Stomach (tissue), 8 donors: ENCODE measurements at regions not wholly inside any gene's neighbourhood (a gene's known extent, or its start where the extent isn't known, plus 50 kb on each side); places are given as distances from the start of the nearest gene placed in this dataset.

Source experiments
- DNase-seq, 2 donors: peaks; one replicate each; pipeline versions ENCODE4 v3.0.0 to v3.0.0-alpha.2; 2013 to 2019
- H3K27ac ChIP-seq, 5 donors: fragments of 200-600 bp in 4 of 5; sonication (generic) in 4 of 5; one replicate each; pipeline ENCODE4 v1.5.1; 2013 to 2019; ENCODE audit warnings: mild to moderate bottlenecking in 1 of 5, moderate library complexity in 1 of 5
- H3K27me3 ChIP-seq, 3 donors: fragments of 200-600 bp; sonication (generic); one replicate each; pipeline ENCODE4 v1.5.1; 2017 to 2019; ENCODE audit warnings: mixed run types in 1 of 3
- H3K36me3 ChIP-seq, 4 donors: fragments of 200-600 bp; sonication (generic); 1 replicate in 3 of 4; 2 replicates in 1 of 4; pipeline ENCODE4 v1.5.1; 2016 to 2019
- H3K4me1 ChIP-seq, 4 donors: fragments of 200-600 bp; sonication (generic); one replicate each; pipeline ENCODE4 v1.5.1; 2016 to 2019
- H3K4me3 ChIP-seq, 4 donors: fragments of 200-600 bp; sonication (generic) in 3 of 4; one replicate each; pipeline ENCODE4 v1.5.1; 2016 to 2019; ENCODE audit warnings: mild to moderate bottlenecking in 1 of 4
- H3K9me3 ChIP-seq, 4 donors: fragments of 200-600 bp; sonication (generic); one replicate each; pipeline ENCODE4 v1.5.1; 2016 to 2019
- CTCF ChIP-seq, 7 experiments: fragments of 450-650 bp in 4 of 7; fragments of 200-600 bp in 3 of 7; sonication (generic) in 3 of 7; IDR thresholded peaks; one replicate each; pipeline ENCODE4 v1.5.1; 2016 to 2019; ENCODE audit warnings: antibody characterized with exemption in 7 of 7, control low read depth in 2 of 7, mild to moderate bottlenecking in 1 of 7
- EP300 ChIP-seq: sonication (generic); formaldehyde crosslinking; IDR thresholded peaks from one replicate; pipeline ENCODE4 v1.6.1; 2017; ENCODE audit warnings: antibody characterized with exemption
- POLR2A ChIP-seq, 4 donors: fragments of 450-650 bp; IDR thresholded peaks; one replicate each; pipeline ENCODE4 v1.6.1; 2016; ENCODE audit warnings: antibody characterized with exemption in 4 of 4, control low read depth in 2 of 4, mild to moderate bottlenecking in 1 of 4, moderate library complexity in 1 of 4
- POLR2AphosphoS5 ChIP-seq, 3 donors: sonication (generic); formaldehyde crosslinking; IDR thresholded peaks; one replicate each; pipeline ENCODE4 v1.6.1; 2016; ENCODE audit warnings: antibody characterized with exemption in 3 of 3
- WGBS, 5 donors: extraction: QIAGEN DNeasy Blood & Tissue Kit in 3 of 5; methylation state at CpG; one replicate each; pipeline versions ENCODE4 v1.1.5 to v1.1.7; 2013 to 2018; 5-methylcytosine and 5-hydroxymethylcytosine counted together
- intact Hi-C: fragments of 100-400 bp; cut with DNase I; formaldehyde crosslinking; loops from one replicate; pipeline ENCODE4 v1.15.1; 2023; ENCODE audit warnings: low total_unique reads
- donor health status: healthy with polysubstance abuse.
- donor health status: Bipolar disorder and iron deficiency.
- donor health status: healthy.

- Histone ChIP-seq H3K36me3 (no peaks in the 10 kb centered on the region), H3K27ac (peak overlapping the region; percentile 84 to 93 (median 88)), H3K9me3 (peaks cover 0 to 4% (median 0%) of the 10 kb centered on the region in 4 donors), H3K27me3 (peaks cover 0 to 63% (median 58%) of the 10 kb centered on the region in 3 donors), H3K4me1 (peaks cover 21 to 82% (median 59%) of the 10 kb centered on the region in 4 donors), H3K4me3 (peak overlapping the region; percentile 67 to 87 (median 76))
- 1 to 5% (median 3%) methylated on average over 28 to 54 of the region's 54 CpGs for WGBS, 5 donors
- intact Hi-C loops, result no loop called here
- peak in 1 of 2 donors; percentile 60 for DNase-seq
- TF ChIP-seq POLR2AphosphoS5 (IDR thresholded peaks at IDR 0.05) (no peak), POLR2A (IDR thresholded peaks at IDR 0.05) (no peak), EP300 (no peak), CTCF (IDR thresholded peaks at IDR 0.05) (no peak)
These were observed 168.3 kb upstream of the PPP1R3A start for GRCh38 chr7:114086914-114087652.

- peaks cover 0 to 66% (median 63%) of the 10 kb centered on the region in 3 donors for H3K27me3 ChIP-seq
- peaks cover 0 to 4% (median 0%) of the 10 kb centered on the region in 4 donors for H3K9me3 ChIP-seq
- no peak for TF ChIP-seq CTCF (IDR thresholded peaks at IDR 0.05)
- intact Hi-C loops, result no loop called here
- peaks cover 21 to 86% (median 60%) of the 10 kb centered on the region in 4 donors for H3K4me1 ChIP-seq
- WGBS, 5 donors, result 0 to 3% (median 1%) methylated on average over 10 to 31 of the region's 31 CpGs
- no peaks in the 10 kb centered on the region for H3K36me3 ChIP-seq
- H3K4me3 ChIP-seq, result peak overlapping the region; percentile 67 to 87 (median 76)
- peak overlapping the region; percentile 84 to 93 (median 88) for H3K27ac ChIP-seq
- DNase-seq, result peak; percentile 28 to 66
These were observed 167.7 kb upstream of the PPP1R3A start for GRCh38 chr7:114086537-114086913.

GRCh38 chr7:114085592-114086501 lies 167.0 kb upstream of the PPP1R3A start:
- intact Hi-C loops, result no loop called here
- TF ChIP-seq CTCF (IDR thresholded peaks at IDR 0.05) (no peak), EP300 (peak; percentile 42), POLR2AphosphoS5 (IDR thresholded peaks at IDR 0.05) (peak; percentile 71 to 88 (median 87)), POLR2A (IDR thresholded peaks at IDR 0.05) (no peak)
- peak; percentile 76 to 97 for DNase-seq
- Histone ChIP-seq H3K4me3 (peak overlapping the region; percentile 67 to 87 (median 76)), H3K9me3 (peaks cover 0 to 4% (median 0%) of the 10 kb centered on the region in 4 donors), H3K4me1 (peaks cover 21 to 80% (median 60%) of the 10 kb centered on the region in 4 donors), H3K27me3 (peaks cover 0 to 70% (median 68%) of the 10 kb centered on the region in 3 donors), H3K36me3 (no peaks in the 10 kb centered on the region), H3K27ac (peak overlapping the region; percentile 84 to 93 (median 88))
- 0 to 1% (median 0%) methylated on average over 36 to 76 of the region's 77 CpGs for WGBS, 5 donors

GRCh38 chr7:114085313-114085591 lies 166.4 kb upstream of the PPP1R3A start:
- H3K27me3 ChIP-seq, result peaks cover 0 to 70% (median 68%) of the 10 kb centered on the region in 3 donors
- intact Hi-C loops, result no loop called here
- peaks cover 0 to 4% (median 0%) of the 10 kb centered on the region in 4 donors for H3K9me3 ChIP-seq
- DNase-seq, result no peak
- peaks cover 21 to 78% (median 60%) of the 10 kb centered on the region in 4 donors for H3K4me1 ChIP-seq
- TF ChIP-seq CTCF (IDR thresholded peaks at IDR 0.05) (no peak), EP300 (no peak), POLR2A (IDR thresholded peaks at IDR 0.05) (no peak), POLR2AphosphoS5 (IDR thresholded peaks at IDR 0.05) (no peak)
- H3K4me3 ChIP-seq, result peak overlapping the region; percentile 67 to 87 (median 76)
- WGBS, 5 donors, result 0 to 2% (median 1%) methylated on average over 17 to 18 of the region's 18 CpGs
- no peaks in the 10 kb centered on the region for H3K36me3 ChIP-seq
- peak overlapping the region; percentile 84 to 93 (median 88) for H3K27ac ChIP-seq
